ENCODE measurements at regions not wholly inside any gene's neighbourhood (a gene's known extent, or its start where the extent isn't known, plus 50 kb on each side); places are given as distances from the start of the nearest gene placed in this dataset.
A peak's percentile ranks its signal among the peaks of the same experiment; 100 is the strongest.

DNA sequence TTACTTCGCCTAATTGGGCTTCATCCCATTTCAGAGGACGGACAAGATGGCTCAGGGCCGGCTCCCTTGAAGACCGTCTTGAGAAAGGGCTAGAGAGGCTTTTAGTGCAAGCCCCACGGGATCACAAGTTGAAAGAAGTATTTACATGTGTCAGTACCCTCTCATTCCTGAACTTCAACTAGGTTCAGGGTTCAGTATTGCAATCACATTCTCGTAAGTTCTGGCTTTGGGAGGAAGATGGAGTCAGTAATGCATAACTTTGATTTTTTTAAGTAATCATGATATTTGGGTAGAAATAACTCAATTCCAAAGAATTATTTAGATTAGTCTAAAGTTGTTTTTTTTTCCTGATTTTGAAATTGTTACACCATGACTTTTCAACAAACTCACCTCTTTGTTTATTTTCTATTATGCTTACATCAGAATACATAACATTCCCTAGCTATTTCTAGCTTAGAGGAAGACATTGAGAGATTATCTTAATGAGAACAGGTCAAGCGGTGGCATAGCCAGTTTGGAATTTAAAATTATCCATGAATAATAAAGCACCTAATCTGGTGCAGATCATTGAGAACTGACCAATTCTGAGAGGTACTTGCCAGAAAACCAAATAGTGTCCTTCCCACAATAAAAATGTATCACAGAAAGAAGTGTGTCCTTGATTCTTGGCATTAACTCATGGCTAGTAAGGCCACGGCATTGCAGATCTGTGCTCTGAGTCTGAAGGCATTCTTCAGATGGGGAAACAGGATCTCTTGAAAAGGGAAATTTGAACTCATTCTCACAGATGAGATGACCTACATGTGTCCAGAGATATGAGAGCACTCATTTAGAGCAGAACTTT is 92.1 kb upstream of the BLID start:
- WGBS, 2 donors, result 56 to 60% methylated on average over 8 of the region's 8 CpGs
- intact Hi-C loops (cut with DNase I; ENCODE audit: low total_unique reads), result loop anchor here (10.0 kb wide), 1 partner anchor 553 kb away; no protein-coding TSS in a partner anchor
- no peak for TF ChIP-seq POLR2A (IDR thresholded peaks at IDR 0.05)
- no peak for DNase-seq (ENCODE audit: low spot score in 2 of 2)
- H3K4me3 ChIP-seq (ENCODE audit: low read depth, poor library complexity, severe bottlenecking), result no peak overlapping the region

DNA sequence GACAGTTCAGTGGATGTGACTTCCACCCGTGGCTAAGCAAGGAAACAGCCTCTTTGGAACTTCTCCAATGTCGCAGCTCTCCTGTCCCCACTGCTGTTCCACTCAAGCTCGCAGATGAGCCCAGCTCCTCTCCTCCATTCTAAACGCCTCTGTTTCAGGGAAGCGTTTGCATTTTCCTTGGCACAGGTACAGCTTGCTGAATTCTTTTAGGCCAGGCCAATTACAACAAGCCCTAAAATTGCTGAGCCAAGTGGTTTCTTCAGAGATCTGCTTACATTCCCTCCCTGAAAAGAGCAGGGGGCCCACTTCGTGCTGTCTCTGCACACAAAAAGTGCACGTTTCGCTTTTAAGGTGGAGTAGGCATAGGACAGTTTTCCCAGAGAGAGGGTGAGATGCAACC is 91.5 kb upstream of the BLID start:
- intact Hi-C loops (cut with DNase I; ENCODE audit: low total_unique reads), result loop anchor here (10.0 kb wide), 1 partner anchor 553 kb away; no protein-coding TSS in a partner anchor
- no peak for TF ChIP-seq POLR2A (IDR thresholded peaks at IDR 0.05)
- TF ChIP-seq, protein P1, sequence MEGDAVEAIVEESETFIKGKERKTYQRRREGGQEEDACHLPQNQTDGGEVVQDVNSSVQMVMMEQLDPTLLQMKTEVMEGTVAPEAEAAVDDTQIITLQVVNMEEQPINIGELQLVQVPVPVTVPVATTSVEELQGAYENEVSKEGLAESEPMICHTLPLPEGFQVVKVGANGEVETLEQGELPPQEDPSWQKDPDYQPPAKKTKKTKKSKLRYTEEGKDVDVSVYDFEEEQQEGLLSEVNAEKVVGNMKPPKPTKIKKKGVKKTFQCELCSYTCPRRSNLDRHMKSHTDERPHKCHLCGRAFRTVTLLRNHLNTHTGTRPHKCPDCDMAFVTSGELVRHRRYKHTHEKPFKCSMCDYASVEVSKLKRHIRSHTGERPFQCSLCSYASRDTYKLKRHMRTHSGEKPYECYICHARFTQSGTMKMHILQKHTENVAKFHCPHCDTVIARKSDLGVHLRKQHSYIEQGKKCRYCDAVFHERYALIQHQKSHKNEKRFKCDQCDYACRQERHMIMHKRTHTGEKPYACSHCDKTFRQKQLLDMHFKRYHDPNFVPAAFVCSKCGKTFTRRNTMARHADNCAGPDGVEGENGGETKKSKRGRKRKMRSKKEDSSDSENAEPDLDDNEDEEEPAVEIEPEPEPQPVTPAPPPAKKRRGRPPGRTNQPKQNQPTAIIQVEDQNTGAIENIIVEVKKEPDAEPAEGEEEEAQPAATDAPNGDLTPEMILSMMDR (IDR thresholded peaks at IDR 0.05), result no peak
- no peak overlapping the region for H3K4me3 ChIP-seq (ENCODE audit: low read depth, poor library complexity, severe bottlenecking)
- WGBS, 2 donors, result 34 to 40% methylated on average over 8 of the region's 8 CpGs
- DNase-seq (ENCODE audit: low spot score in 2 of 2), result no peak

DNA sequence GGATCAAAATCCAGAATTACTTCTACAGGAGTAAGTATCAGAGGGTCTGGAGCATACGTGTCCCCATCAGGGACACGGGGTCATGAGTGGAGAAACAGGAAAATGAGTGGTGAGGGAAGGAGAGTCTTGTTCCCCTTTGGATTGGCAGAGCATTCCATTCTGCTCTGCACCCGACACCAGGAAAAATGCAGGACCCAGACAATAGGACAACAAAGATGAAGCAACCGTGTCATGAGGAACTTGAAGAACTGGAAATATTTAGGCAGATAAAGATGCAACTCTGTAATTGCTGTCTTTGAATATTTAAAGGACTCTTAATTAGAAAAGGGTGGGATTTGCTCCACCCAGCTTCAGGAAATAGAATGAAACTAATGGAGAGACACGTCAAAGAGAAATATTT is 89.0 kb upstream of the BLID start:
- H3K4me3 ChIP-seq (ENCODE audit: low read depth, poor library complexity, severe bottlenecking), result no peak overlapping the region
- TF ChIP-seq POLR2A (IDR thresholded peaks at IDR 0.05), result no peak
- TF ChIP-seq, protein P1 (IDR thresholded peaks at IDR 0.05), result no peak
- intact Hi-C loops (cut with DNase I; ENCODE audit: low total_unique reads), result loop anchor here (10.0 kb wide), 1 partner anchor 550 kb away; no protein-coding TSS in a partner anchor
- peak in 1 of 2 donors; percentile 26 for DNase-seq (ENCODE audit: low spot score in 2 of 2)
- 34 to 39% methylated on average over 5 of the region's 5 CpGs for WGBS, 2 donors

DNA sequence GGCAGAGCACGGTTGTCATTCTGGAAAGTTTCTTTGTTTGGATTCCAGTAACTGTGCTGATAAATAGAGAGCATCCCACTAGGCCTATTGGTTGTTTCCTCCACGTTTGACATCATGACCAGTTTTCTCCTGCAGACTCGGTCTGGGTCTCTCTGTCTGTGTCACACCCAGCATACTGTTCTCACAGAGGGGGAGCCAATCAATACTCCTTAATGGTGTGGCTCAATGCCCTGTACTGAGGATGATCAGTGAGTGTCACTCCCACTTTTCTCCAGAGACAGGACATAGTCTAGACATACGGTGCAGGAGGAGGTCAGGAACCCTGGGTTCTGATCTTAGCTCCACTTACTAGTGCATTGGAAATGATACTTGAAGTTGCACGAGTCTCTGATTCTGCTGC is 88.2 kb upstream of the BLID start:
- TF ChIP-seq POLR2A (IDR thresholded peaks at IDR 0.05), result no peak
- TF ChIP-seq, protein P1 (IDR thresholded peaks at IDR 0.05), result no peak
- intact Hi-C loops (cut with DNase I; ENCODE audit: low total_unique reads), result loop anchor here (10.0 kb wide), 1 partner anchor 549 kb away; no protein-coding TSS in a partner anchor
- H3K4me3 ChIP-seq (ENCODE audit: low read depth, poor library complexity, severe bottlenecking), result no peak overlapping the region
- no peak for DNase-seq (ENCODE audit: low spot score in 2 of 2)
- 44 to 72% methylated on average over 5 of the region's 5 CpGs for WGBS, 2 donors

DNA sequence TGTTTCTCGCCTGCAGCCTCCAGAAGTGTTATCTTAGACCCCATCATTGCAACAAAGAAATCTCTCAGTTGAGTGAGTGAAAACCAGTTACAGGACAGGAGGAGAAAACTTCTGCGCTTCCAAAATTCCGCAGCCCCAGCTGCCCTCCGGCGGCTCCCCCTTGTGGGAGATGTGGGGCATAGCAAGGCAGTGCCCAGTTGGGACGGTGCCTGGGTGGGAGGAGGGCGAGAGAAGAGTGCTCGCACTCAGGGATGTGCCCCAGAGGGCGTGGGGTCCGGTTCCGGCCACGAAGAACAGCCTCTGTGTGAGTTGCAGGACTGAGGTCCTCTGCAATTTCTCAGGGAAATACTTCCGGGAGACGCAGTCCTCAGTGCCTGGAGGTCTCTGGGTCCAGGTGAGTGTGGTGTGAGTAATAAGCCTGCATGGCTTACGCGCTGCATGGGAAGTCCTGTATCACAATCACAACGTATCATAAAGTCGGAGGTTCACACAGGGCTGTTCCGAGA is 87.0 kb upstream of the BLID start:
- H3K4me3 ChIP-seq (ENCODE audit: low read depth, poor library complexity, severe bottlenecking), result no peak overlapping the region
- TF ChIP-seq, protein P1 (IDR thresholded peaks at IDR 0.05), result peak in 1 of 3 donors; percentile 73
- TF ChIP-seq POLR2A (IDR thresholded peaks at IDR 0.05), result no peak
- intact Hi-C loops (cut with DNase I; ENCODE audit: low total_unique reads), result loop anchor here (10.0 kb wide), 1 partner anchor 548 kb away; no protein-coding TSS in a partner anchor
- WGBS, 2 donors, result 12 to 15% methylated on average over 18 to 19 of the region's 19 CpGs
- peak; percentile 56 to 95 for DNase-seq (ENCODE audit: low spot score in 2 of 2)
